Stimulated activated CD4-positive, alpha-beta T cell treated with anti-CD3 and anti-CD28 coated beads, TNF-alpha, amount 100 ng/mL, for 1 hour (primary cell): ENCODE measurements at regions not wholly inside any gene's neighbourhood (a gene's known extent, or its start where the extent isn't known, plus 50 kb on each side); places are given as distances from the start of the nearest gene placed in this dataset.

Experiments used
- DNase-seq, 3 donors: peaks; one replicate each; pipeline ENCODE4 v3.0.0-alpha.2; 2020; ENCODE audit warnings: low read depth in 3 of 3, low spot score in 1 of 3

GRCh38 chr15:39194106-39194830, 386.6 kb upstream of the THBS1 start:
- no peak for DNase-seq

- DNase-seq = no peak
Measured at GRCh38 chr15:39195961-39196486, 384.9 kb upstream of the THBS1 start.

DNA sequence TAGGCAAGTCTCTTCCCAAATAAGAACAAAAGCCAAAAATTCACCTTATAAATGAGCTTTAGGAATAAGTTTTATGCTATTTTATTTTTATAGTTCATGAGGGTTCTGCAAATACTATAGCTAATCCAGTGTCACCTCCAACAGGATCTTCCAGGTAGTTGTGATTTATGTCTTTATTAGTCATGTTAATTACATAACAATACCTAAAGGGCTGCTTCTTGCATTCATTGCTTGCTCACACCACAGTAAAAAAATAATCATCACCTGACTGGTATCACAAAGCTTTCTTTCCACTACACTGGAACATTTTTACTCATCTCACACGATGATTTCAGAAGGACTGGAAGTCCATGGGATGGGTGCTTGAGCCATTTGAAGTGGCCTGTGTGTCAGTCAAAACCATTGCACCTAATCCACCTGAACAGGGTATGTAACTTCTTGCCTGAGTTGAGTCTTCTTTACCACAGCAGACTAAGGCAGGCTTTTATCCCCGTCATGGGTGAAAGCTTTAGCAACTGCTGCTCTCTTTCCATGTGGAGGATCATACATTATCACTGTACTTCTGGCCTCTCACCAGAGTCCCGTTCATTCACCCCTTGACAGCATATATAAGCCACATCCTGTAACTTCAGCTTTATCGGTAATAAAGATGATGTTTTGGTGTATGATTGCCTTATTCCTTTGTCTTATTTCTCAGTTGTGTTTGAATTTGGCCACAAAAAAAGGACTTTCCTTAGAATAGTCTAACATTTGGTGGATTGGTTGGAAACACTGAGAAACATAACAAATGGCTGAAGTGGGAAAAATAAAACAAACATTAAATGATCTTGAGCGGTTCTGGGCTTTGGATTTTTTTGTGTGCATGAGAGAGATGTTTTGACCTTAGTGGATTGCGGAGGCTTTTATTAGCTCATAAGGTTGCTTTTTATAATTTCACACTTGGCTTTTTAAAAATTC, 382.6 kb upstream of the THBS1 start:
- no peak for DNase-seq

GRCh38 chr15:39199076-39199475, 381.8 kb upstream of the THBS1 start:
- no peak for DNase-seq

- DNase-seq = no peak
Measured at GRCh38 chr15:39200586-39200985, 380.3 kb upstream of the THBS1 start.

DNA sequence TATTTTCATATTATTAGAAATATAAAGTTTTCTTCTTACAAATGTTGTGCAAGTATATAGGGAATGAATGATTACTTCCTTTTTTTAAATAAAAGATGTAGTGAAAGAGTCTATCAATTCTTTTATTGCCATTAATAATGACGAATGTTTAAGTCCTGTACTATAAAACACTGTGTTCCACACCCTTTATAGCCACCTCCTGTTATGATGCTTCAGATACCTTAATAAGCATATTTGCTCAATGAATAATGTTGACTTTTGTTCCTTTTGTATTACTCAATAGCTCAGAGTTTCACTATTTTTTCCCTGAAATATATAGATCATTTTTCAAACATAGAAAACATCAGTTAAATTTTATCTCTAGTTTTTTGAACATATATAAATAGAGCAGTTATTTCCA, 378.2 kb upstream of the THBS1 start:
- no peak for DNase-seq

DNA sequence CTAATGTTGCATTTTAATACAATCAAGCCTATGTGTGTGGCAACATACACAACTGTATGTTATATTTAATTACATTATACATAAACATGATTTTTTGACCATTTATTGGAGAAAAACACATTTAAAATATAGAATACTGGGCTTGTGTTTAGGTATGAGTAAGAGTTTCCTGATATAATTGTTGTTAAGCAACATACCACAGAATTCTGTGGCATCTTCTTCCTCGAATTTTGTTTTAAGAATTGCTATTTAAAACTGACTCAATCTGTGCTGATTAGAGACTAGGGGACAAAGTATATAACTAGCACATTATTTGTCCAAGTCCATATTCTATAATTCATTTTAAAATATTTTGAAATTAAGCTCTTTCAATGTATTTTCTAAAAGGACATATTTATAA, 376.8 kb upstream of the THBS1 start:
- no peak for DNase-seq

DNA sequence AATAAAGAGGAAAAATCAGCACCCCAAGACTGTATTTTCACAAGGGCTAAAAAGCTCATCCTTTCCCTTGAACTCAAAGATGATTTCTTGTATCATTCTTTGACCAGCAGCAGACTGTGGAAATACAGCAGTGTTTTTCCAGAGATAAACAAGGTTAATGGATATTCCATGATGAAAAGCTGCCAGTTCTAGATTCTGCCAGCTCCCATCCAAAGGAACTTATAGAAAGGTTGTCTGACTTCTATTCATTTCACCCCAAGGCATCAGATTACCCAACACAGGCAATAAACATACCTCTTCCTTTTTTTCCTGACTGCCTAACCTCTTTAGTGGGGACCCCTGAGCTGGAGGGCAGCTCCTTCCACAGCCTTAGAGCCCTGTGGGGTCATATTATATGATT, 375.8 kb upstream of the THBS1 start:
- DNase-seq = no peak

- DNase-seq = no peak
Measured at GRCh38 chr15:39205506-39206371, 375.1 kb upstream of the THBS1 start.

DNA sequence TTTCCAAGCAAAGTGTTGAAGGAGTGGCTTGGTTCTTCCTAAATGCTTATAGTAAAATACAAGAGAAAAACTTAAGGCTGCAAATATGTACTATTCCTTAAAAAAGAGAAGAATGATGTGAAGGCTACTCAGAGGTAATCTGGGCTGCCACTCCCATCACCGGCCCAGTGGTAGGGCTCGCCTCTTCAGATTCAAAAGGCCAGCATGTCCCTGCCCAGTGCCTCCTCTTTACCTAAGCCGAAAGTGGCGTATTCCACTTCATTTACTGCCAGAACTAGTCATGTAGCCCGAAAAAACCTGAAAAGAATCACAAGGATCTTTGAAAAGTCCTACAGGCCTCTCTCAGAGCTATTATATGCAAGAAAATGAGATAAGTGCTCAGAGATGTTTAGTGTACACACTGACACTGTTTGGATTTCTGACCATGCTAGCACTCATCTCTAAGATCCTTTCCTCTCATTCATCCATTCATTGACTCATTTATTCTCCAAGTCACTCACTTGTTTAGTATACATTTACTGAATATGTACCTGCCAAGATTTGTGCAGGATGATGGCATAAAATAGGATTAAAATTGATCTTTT, 373.3 kb upstream of the THBS1 start:
- no peak for DNase-seq

DNA sequence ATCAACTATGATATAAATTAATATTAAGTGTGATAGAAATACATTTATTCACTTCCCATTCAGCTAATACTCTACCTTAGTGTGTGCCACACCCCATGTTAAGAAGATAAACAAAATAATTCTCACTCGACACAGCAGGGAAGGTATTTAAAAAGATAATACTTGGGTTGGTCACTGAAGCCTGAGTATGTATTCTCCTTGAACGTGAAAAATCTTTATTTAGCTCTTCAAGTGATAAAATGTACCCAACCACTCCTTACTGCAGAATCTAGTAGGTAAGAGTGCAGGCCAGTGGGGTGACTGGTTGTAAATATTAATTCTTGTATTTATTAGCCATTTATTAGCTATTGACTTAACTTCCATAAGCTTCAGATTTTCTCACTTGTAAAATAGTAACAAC, 372.7 kb upstream of the THBS1 start:
- no peak for DNase-seq

DNA sequence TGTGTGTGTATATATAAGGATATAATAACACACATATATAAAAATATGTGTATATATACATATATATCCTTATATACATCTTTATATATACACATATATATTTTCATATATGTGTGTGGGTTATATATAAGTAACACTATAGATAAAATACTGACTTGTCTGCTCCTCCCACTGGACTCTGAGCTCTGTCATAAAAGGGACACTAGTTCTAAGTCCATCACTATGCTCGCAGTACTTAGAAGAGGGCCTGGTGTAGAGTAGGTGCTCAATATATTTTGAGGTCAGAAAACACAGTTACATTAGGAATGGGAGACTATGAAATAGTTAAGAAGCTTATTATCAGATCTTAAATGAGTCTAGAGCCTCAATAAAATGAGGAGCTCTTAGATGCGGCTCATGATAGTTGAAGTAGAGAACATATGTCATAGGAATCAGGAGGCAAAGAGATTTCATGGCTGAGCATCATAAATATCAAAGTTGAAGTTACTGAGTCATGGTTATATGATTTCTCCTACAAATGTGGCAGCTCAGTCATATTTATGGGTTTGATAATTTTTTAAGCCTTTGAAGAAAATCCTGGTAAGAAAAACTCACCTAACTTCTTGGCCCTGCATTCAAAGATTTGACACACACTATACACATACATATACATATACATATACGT, 371.2 kb upstream of the THBS1 start:
- no peak for DNase-seq

- no peak for DNase-seq
Measured at GRCh38 chr15:39211108-39211979, 369.5 kb upstream of the THBS1 start.

DNA sequence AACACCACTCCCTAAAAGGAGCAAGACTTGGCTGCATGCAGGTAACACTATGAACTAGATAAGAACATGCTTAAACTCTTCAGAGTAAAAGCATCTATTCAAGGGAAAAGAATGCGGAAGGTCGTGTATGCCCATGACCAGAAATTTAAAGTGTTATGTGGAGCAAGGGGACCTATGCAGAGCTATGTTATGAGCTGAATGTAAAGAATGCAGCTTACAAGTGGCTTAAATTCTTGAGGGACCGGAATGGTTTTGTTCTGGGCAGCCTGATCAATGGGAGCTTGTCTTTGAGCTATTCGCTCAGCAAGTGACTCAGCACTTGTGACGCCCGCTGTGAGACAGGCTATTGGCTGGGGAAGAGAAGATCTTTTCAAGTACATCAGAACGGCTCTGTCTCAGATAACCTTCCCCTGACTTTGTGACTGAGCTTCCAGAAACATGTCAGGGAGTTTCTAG, 367.5 kb upstream of the THBS1 start:
- DNase-seq = no peak

DNA sequence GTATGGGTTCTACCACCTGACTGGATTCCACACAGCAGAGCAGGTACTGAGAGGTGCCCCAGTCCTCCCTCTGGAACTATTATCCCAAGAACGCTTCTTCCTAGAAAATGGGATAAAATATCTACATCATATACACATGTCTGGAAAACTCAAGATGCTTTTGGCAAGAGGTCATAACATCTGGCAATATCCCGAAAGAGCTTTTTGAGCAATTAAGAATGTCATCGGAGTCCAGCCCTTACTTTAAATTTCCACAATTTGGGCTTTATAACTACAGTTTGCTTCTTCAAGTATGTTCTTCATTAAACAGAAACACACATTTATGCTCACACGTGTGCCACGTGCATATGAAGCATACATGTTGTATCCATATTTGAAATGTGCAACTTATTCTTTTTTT, 365.9 kb upstream of the THBS1 start:
- no peak for DNase-seq

DNA sequence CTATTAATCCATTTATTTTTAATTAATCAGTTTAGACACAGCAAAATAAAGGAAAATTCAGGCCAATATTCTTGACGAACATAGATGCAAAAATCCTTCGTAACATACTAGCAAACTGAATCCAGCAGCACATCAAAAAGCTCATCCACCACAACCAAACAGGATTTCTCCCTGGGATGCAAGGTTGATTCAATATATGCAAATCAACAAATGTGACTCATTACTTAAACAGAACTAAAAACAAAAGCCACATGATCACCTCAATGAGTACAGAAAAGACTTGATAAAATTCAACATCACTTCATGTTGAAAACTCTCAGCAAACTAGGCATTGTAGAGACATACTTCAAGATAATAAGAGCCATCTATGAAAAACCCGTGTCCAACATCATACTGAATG, 364.1 kb upstream of the THBS1 start:
- DNase-seq = no peak

DNA sequence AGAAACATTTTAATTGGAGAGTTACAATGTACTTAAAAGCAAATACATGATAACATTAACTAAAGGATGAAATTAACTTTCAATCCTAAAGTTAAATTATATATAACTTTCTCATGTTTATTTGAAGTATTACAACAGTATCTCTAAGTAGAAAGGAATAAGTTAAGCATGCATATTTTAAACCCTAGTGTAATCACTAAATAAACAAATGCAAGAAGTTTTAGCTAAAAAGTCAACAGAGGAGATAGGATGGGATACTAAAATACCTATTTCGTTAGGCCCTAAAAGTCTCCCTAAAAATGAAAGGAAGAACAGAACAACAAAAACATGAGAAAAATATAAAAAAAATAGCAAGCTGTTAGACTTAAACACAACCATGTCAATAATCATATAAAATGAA, 361.3 kb upstream of the THBS1 start:
- no peak for DNase-seq

GRCh38 chr15:39226169-39226937, 354.5 kb upstream of the THBS1 start:
- no peak for DNase-seq

GRCh38 chr15:39227001-39227400, 353.9 kb upstream of the THBS1 start:
- DNase-seq = no peak
